ENCODE measurements at regions not wholly inside any gene's neighbourhood (a gene's known extent, or its start where the extent isn't known, plus 50 kb on each side); places are given as distances from the start of the nearest gene placed in this dataset.
"Not testable (repeated sequence)": the region's sequence is repeated elsewhere in the genome, so short reads cannot be mapped to it uniquely, and the experiment has no call there.

DNA sequence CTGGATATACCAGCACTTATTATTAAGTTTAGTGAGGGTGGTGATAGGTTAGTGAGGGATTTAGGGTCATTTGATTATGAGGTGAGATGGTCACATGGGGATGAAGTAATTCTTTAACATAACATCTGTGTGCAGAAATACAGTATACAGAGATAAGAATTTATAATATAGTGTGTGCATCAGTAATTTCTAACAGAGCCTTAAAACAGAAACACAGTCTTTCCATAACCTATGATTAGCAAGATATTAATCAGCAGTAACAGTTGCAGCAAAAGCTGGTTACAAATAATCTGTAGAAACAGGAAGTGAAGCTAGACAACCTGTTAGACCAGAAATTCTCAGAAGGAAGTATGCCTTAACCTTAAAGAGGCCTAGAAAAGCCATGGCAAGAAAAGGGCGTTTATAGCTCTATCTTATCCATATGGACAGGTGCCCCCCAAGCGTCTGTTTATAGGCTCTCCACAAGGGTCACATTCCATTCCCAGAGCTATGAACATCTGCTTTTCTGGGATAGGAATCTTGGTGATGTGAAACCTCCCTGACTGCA lies 112.5 kb upstream of the WSB1 start:
- not testable (repeated sequence) for H3K4me3 ChIP-seq (ENCODE audit: low read length); DNase-seq (ENCODE audit: low read depth, low spot score)

DNA sequence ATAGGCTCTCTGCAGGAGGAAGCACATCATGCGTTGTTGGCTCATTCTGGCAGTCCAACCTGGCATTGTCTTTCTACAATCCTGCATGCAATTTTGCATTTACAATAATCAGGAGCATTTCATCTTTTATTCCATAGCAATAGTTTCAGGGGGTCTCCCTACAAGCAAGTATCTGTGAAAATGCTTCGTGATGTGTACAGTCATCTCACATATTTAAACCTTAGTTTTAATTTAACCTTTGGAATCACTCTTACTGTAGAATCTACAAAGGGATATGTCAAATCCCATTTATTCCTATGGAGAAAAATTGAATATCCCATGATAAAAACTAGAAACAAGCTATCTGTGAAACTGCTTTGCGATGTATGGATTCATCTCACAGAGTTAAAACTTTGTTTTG lies 112.0 kb upstream of the WSB1 start:
- no peak for DNase-seq (ENCODE audit: low read depth, low spot score)

DNA sequence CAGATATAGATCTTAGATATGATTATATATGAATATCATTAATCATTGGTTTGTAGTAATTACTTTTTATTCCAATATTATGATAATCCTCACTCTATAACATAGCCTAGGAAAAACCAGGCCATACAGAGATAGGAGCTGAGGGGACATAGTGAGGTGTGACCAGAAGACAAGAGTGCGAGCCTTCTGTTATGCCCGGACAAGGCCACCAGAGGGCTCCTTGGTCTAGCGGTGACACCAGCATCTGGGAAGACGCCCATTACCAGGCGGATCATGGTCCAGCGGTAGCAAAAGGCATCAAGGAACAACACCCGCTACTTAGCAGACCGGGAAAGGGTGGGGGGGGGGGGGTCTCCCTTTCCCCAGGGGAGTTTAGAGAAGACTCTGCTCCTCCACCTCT lies 96.4 kb upstream of the WSB1 start:
- H3K4me3 ChIP-seq (ENCODE audit: low read length); DNase-seq (ENCODE audit: low read depth, low spot score): not testable (repeated sequence)

More for the DNA sequence above, 112.0 kb upstream of the WSB1 start:
- H3K4me3 ChIP-seq (ENCODE audit: low read length) = no peak overlapping the region

DNA sequence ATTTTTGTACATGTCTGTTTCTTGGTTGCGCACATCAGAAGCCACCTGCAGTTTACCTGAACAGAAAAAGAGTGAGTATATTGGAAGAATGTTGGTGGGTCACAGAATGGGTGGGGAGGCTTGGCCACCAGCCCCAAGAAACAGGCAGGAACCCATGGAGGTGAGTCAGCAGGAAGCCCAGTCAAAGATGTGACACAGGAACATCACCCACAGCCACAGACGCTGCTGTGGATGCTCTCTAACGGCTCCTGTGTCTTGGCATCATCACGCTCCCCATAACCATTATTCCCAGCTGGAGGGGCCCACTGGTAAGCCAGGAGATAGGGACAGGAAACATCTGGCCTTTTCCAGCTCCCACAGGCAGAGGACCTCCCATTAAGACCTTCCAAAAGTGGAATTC lies 94.0 kb upstream of the WSB1 start:
- no peak for DNase-seq (ENCODE audit: low read depth, low spot score)

DNA sequence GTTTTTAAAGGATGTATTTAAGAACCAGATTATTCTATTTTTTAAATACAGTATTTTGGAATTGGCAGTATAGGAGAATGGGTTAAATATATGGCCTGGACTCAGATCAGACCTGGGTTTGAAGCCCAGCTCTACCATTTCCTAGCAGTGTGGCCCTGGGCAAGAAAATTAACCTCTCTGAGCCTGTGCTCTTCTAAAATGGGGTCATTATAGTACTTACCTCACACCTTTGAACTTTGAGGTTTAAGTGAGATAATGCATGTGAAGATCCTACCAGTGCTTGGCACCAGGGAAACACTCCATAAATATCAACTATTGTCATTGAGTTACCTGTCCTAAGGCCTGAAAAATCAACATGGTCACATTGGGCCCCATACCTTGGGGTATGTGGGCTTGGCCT lies 93.4 kb upstream of the WSB1 start:
- DNase-seq (ENCODE audit: low read depth, low spot score) = no peak
- no peak overlapping the region for H3K4me3 ChIP-seq (ENCODE audit: low read length)

More for the DNA sequence above, 94.0 kb upstream of the WSB1 start:
- H3K4me3 ChIP-seq (ENCODE audit: low read length) = no peak overlapping the region

DNA sequence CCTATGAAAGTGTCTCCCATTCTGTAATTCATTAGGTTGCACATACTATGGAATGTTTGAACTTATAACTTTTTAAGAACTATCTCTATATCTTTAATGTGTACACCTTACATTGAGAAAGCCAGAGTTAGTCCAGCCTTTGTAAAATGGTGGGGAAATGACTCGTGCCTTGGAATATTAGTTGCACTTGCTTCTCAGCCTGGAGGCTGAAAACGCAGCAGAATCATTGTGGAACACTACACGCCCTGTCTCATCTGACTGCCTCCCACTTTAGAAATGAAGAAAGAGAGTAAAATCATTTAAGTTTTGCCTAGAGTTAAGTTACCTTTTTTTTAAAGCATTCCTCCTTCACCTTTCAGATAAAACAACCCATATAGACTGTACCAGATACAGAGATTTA lies 90.7 kb upstream of the WSB1 start:
- no peak for DNase-seq (ENCODE audit: low read depth, low spot score)
- no peak overlapping the region for H3K4me3 ChIP-seq (ENCODE audit: low read length)

DNA sequence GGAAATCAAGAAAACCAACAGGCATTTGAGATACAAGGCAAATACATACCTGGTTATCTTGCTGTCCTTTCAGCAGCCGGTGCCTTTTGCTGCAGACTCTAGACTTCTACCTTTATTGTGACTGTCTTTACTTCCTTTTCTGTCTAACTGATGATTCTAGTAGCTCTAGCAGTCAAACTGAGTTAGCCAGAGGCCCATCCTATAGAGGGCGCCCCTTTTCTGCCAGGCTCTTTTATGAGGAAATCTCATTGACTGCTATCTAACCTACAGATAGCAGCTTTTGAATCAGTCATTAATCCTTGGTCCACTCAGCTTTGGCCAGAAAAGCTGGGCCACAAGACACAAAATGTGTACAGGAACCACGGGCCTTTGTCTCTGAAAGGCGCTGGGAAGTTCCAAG lies 87.5 kb upstream of the WSB1 start:
- no peak overlapping the region for H3K4me3 ChIP-seq (ENCODE audit: low read length)
- DNase-seq (ENCODE audit: low read depth, low spot score) = peak; percentile 16

DNA sequence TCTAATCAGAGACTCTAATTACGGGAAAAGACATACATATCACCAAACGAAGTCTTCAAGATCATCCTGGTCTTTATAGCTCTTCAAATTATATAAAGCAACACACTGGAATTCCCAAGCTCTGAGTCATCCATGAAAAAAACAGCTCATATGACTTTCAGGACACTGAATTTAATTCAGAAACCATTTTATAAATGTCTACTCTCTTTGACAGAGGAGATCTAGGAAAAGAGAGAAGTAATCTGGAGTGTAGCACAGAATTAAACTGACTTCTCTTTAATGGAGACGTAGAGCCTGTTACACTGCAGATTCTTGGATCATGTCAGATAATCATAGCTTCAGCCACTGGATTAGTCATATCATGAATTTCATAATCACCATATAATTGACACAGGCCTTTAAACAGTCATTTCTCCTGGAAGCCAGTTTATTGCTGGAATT lies 86.8 kb upstream of the WSB1 start:
- no peak overlapping the region for H3K4me3 ChIP-seq (ENCODE audit: low read length)
- DNase-seq (ENCODE audit: low read depth, low spot score) = no peak

DNA sequence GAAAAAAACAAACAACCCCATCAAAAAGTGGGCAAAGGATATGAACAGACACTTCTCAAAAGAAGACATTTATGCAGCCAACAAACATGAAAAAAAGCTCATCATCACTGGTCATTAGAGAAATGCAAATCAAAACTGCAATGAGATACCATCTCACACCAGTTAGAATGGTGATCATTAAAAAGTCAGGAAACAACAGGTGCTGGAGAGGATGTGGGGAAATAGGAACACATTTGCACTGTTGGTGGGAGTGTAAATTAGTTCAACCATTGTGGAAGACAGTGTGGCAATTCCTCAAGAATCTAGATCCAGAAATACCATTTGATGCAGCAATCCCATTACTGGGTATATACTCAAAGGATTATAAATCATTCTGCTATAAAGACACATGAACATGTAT lies 85.5 kb upstream of the WSB1 start:
- not testable (repeated sequence) for DNase-seq (ENCODE audit: low read depth, low spot score); H3K4me3 ChIP-seq (ENCODE audit: low read length)

DNA sequence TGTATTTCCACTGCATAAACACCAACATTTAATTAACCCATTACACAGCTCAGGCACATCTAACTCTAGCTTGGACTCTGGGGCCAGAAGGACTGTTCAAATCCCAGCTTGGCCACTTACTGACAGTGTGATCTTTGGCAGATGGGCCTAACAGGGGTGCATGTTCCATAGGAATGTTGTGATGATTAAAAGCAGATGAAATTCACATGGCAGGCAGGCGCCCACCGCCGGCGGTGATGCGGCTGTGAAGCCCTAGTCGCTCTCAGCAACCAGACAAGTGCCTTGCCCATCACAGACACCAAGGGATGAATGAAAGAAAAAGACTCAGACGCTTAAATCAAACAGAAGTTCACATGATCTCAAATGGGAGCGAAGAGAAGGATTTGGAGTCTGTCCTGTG lies 84.6 kb upstream of the WSB1 start:
- DNase-seq (ENCODE audit: low read depth, low spot score) = no peak
- H3K4me3 ChIP-seq (ENCODE audit: low read length) = no peak overlapping the region

DNA sequence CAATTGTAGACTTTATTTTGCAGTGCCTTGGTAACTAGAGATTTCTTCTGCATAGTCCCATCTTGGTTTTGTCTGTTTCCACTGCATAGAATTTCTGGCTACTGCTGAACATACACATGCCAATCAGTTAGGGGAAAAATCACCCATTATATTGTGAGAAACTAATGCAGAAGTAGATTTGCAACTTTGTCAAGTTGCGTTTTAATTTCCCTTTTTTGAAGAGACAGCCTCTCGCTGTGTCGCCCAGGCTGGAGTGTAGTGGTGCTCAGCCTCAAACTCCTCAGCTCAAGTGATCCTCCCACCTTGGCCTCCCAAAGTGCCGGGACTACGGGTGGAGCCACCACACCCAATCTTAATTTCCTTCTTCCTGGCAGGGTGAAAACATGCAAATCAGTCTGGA lies 83.1 kb upstream of the WSB1 start:
- not testable (repeated sequence) for H3K4me3 ChIP-seq (ENCODE audit: low read length); DNase-seq (ENCODE audit: low read depth, low spot score)

DNA sequence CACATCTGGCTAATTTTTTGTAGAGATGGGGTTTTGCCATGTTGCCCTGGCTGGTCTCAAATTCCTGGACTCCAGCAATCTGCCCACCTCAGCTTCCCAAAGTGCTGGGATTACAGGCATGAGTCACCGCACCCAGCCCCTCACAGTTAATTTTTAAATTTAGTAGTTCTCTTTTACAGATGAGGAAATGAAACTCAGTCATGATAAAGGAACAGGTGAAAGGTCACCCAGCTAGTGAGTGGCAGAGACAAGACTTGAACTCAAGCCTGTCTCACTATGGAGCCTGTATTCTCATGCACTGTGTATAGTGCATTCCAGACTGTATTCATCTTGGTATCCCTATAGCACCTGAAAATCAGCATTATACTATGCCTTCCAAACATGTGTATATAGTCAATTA lies 77.1 kb upstream of the WSB1 start:
- no peak overlapping the region for H3K4me3 ChIP-seq (ENCODE audit: low read length)
- no peak for DNase-seq (ENCODE audit: low read depth, low spot score)

DNA sequence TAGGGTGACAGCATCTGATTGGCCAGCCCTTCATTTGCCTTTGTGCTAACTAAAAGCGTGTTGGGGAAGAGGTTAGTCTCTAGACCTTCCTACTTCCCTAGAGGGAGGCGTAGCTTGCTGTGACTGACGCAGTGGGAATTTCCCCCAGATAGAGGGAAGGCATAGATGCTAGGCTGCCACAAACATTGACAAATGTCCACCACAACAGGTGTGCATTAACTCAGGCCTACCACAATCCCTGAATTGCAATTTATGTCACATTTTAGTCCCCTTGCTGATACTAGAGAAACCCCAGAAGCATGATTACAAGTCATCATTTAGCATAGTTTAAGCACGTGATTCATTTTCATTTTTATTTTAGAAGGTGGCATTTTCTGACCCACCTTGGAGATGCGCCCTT lies 76.3 kb upstream of the WSB1 start:
- H3K4me3 ChIP-seq (ENCODE audit: low read length) = no peak overlapping the region
- DNase-seq (ENCODE audit: low read depth, low spot score) = no peak

DNA sequence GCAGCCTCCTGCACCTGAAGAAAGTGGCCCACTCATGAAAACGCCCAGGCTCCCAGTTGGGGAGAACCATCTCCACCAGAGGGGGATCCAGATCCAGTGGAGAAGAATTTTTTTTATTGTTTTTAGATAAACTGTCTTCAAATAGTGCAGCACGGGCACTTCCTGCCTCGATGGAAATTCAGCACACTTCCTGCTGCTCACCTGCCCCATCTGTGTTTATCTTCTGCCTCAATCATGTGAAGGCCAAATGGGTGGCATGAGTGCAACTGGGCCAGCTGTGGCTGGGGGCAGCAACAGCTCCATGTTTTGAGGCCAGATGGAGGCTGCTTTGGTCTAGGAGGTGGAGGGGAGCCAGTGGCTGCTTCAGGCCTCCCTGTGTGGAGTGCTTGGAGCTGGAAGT lies 75.9 kb upstream of the WSB1 start:
- DNase-seq (ENCODE audit: low read depth, low spot score) = peak; percentile 12
- no peak overlapping the region for H3K4me3 ChIP-seq (ENCODE audit: low read length)

DNA sequence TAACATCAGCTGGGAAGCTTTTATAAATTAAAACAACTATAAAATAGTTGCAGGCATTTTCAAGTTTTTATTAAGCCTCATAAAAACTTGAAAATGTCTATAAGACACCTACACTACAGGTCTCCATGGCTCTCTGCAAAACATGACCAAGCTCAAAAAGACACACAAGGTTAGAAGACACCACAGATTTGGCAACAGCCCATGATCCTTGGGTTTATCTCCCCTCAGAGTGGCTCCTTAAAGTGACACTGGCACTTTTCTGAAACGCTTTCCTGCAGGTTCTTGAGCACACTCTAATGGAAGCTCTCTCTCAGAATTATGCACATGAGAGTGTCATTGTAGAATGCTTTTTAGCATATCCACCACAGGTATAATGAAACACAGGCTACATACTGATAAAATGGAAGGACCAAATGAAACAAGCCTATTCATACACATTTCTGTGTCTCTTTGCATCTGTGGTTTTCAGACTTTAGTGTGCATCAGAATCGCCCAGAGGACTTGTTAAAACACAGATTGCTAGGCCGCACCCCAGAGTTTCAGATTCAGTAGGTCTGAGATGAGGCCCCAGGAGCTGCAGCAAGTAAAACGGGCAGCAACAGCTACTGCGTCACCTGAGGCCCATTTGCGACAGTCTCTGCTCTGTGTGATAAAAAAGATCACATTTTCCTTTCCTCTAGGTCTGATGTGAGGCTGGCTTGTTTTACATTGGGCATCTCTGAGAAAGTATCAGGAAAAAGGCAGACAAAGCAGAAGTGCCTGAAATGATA lies 75.0 kb upstream of the WSB1 start:
- H3K4me3 ChIP-seq (ENCODE audit: low read length) = no peak overlapping the region

DNA sequence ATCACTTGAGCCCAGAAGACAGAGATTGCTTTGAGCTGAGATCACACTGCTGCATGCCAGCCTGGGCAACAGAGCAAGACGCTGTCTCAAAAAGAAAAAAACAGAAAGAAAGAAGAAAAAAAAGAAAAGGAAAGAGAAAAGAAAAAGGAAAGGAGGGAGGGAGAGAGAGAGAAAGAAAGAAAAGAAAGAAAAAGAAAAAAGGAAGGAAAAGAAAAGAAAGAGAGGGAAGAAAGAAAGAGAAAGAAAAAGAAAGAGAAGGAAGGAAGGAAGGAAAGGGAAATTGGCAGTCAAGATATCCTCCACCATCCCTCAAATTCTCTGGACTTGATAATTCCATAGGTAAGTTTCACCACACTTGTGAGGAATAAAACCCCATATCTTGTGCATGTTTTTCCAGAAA lies 71.4 kb upstream of the WSB1 start:
- DNase-seq (ENCODE audit: low read depth, low spot score) = no peak
- no peak overlapping the region for H3K4me3 ChIP-seq (ENCODE audit: low read length)

More for the DNA sequence above, 75.0 kb upstream of the WSB1 start:
- peak; percentile 16 for DNase-seq (ENCODE audit: low read depth, low spot score)

DNA sequence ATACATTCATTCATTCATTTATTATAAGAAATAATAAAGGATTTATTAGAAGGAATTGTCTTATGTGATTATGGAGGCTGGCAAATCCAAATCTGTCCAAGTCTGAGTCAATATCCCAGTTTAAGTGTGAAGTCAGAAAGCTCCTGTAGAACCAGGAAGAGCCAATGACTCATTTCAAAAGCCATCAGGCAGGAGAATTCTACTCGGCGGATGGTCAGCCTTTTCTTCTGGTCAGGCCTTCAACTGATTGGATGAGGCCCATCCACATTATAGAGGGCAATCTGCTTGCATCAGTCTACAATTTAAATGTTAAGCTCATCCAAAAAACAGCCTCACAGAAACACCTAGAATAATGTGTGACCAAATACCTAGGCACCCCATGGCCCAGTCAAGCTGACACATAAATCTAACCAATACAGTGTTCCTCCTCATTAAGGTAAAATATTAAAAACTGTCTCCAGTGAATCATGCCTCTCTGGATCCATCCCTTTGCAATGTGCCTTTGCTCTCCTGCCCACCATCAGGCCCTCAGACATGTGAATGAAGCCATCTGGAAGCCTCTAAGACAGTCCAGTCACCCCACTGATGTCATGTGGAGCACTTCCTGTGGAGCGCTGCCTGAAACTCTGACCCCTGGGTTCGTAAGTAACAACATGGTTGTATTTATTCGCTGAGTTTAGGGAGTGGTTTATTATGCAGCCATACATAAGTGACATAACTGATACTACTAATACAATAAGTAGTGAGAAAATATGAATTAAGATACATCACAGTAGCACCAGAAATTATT lies 69.2 kb upstream of the WSB1 start:
- DNase-seq (ENCODE audit: low read depth, low spot score) = no peak
- H3K4me3 ChIP-seq (ENCODE audit: low read length) = no peak overlapping the region

DNA sequence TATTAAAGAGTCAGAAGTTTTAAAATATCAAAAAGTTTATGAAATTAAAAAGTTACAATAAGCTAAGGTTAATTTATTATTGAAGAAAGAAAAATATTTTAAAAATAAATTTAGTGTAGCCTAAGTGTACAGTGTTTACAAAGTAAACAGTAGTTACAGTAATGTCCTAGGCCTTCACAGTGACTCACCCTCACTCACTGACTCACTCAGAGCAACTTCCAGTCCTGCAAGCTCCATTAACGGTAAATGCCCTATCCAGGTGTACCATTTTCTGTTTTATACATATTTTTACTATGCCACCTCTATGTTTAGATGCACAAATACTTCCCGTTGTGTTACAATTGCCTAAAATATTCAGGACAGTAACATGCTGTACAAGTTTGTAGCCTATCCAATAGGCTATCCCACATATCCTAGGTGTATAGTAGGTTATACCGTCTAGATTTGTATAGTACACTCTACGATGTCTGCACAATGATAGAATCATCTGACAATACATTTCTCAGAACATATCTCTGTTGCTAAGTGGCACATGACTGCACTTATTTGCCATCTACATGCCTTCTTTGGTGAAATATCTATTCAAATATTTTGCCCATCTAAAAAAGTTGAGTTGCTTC lies 67.2 kb upstream of the WSB1 start:
- H3K4me3 ChIP-seq (ENCODE audit: low read length) = no peak overlapping the region
- DNase-seq (ENCODE audit: low read depth, low spot score) = no peak

DNA sequence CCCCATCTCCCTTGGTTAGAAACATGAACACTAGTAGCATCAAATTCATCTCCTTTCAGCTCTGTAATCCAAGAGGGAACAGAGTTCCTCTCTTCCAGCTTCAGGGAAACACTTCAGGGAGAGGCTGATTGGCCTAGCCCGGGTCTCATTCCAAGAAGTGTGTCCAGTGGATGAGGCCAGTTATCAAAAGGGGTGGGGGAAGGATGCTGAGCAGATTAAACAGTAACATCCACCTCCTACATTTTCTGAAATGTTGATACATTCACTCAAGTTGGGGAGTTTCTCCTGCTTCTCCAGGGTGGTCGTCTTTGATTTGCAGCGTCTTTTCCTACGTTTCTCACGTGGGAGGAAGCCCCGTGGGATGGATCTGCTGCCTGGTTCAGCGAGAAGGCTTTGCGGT lies 62.9 kb upstream of the WSB1 start:
- no peak overlapping the region for H3K4me3 ChIP-seq (ENCODE audit: low read length)
- no peak for DNase-seq (ENCODE audit: low read depth, low spot score)

DNA sequence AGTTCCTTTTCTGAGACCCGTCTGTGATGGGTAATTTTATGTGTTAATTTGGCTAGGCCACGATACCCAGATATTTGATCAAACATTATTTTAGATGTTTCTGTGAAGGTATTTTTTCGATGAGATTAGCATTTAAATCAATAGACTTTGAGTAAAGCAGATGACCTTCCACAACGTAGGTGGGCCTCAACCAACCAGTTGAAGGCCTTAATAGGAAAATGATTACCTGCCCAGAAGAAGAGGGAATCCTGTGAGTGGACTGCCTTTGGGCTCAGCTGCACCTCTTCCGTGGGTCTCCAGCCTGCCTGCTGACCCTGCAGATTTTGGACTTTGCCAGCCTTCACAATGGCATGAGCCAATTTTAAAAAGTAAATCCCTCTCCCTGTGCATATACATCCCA lies 61.6 kb upstream of the WSB1 start:
- no peak for DNase-seq (ENCODE audit: low read depth, low spot score)

More for the DNA sequence above, 61.6 kb upstream of the WSB1 start:
- H3K4me3 ChIP-seq (ENCODE audit: low read length) = no peak overlapping the region

Measured in Jurkat, Clone E6-1 (cell line).